Glutamatergic neuron (in vitro differentiated cells): ENCODE measurements at regions not wholly inside any gene's neighbourhood (a gene's known extent, or its start where the extent isn't known, plus 50 kb on each side); places are given as distances from the start of the nearest gene placed in this dataset.
A peak's percentile ranks its signal among the peaks of the same experiment; 100 is the strongest.

Experiments used
- DNase-seq: peaks from one replicate; pipeline ENCODE4 v3.0.0; 2022
- H3K27ac Mint-ChIP-seq: one replicate; pipeline ENCODE4 v1.8.0; 2020; ENCODE audit warnings: mild to moderate bottlenecking, mixed read lengths, inconsistent platforms; ENCODE audit not compliant: unreplicated experiment
- H3K27me3 Mint-ChIP-seq: one replicate; pipeline ENCODE4 v1.8.0; 2020; ENCODE audit warnings: mild to moderate bottlenecking, moderate library complexity, mixed read lengths, inconsistent platforms; ENCODE audit not compliant: unreplicated experiment
- H3K36me3 Mint-ChIP-seq: one replicate; pipeline ENCODE4 v1.8.0; 2020; ENCODE audit warnings: mild to moderate bottlenecking, mixed read lengths, inconsistent platforms; ENCODE audit not compliant: unreplicated experiment
- H3K4me1 Mint-ChIP-seq: one replicate; pipeline ENCODE4 v1.8.0; 2020; ENCODE audit warnings: mild to moderate bottlenecking, low read depth, mixed read lengths, inconsistent platforms; ENCODE audit not compliant: unreplicated experiment
- H3K4me3 Mint-ChIP-seq: one replicate; pipeline ENCODE4 v1.8.0; 2020; ENCODE audit warnings: mild to moderate bottlenecking, mixed read lengths, inconsistent platforms; ENCODE audit not compliant: unreplicated experiment
- H3K9me3 Mint-ChIP-seq: one replicate; pipeline ENCODE4 v1.8.0; 2020; ENCODE audit warnings: mild to moderate bottlenecking, moderate library complexity, mixed read lengths, inconsistent platforms; ENCODE audit not compliant: unreplicated experiment
- TF ChIP-seq, protein P1 (sequence below): fragments of 200-600 bp; sonication (generic); IDR thresholded peaks from one replicate; pipeline ENCODE4 v1.5.0; 2021; ENCODE audit not compliant: partially characterized antibody, unreplicated experiment

DNA sequence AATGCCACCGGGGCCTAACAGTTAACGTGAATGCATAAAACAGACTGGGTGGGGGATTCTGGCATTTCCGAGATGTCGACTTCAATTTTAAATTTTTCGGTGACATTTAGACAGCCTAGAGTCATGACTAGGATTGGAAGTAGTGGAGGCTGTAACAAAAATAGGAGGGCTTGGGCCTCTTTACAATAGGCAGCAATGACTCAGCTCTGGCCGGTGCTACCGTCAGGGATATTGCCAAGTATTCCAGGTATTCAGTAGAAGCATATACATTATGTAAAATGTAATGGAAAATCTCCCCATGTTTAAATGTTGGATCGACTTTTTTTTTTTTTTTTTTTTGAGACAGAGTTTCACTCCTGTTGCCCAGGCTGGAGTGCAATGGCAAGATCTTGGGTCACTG, 136.2 kb upstream of the STMND1 start:
- Mint-ChIP-seq H3K4me1 (peaks cover 8% of the 10 kb centered on the region), H3K27me3 (no peaks in the 10 kb centered on the region), H3K27ac (no peak overlapping the region), H3K9me3 (no peaks in the 10 kb centered on the region), H3K4me3 (no peak overlapping the region), H3K36me3 (no peaks in the 10 kb centered on the region)
- no peak for DNase-seq
- TF ChIP-seq, protein P1, sequence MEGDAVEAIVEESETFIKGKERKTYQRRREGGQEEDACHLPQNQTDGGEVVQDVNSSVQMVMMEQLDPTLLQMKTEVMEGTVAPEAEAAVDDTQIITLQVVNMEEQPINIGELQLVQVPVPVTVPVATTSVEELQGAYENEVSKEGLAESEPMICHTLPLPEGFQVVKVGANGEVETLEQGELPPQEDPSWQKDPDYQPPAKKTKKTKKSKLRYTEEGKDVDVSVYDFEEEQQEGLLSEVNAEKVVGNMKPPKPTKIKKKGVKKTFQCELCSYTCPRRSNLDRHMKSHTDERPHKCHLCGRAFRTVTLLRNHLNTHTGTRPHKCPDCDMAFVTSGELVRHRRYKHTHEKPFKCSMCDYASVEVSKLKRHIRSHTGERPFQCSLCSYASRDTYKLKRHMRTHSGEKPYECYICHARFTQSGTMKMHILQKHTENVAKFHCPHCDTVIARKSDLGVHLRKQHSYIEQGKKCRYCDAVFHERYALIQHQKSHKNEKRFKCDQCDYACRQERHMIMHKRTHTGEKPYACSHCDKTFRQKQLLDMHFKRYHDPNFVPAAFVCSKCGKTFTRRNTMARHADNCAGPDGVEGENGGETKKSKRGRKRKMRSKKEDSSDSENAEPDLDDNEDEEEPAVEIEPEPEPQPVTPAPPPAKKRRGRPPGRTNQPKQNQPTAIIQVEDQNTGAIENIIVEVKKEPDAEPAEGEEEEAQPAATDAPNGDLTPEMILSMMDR = no peak

DNA sequence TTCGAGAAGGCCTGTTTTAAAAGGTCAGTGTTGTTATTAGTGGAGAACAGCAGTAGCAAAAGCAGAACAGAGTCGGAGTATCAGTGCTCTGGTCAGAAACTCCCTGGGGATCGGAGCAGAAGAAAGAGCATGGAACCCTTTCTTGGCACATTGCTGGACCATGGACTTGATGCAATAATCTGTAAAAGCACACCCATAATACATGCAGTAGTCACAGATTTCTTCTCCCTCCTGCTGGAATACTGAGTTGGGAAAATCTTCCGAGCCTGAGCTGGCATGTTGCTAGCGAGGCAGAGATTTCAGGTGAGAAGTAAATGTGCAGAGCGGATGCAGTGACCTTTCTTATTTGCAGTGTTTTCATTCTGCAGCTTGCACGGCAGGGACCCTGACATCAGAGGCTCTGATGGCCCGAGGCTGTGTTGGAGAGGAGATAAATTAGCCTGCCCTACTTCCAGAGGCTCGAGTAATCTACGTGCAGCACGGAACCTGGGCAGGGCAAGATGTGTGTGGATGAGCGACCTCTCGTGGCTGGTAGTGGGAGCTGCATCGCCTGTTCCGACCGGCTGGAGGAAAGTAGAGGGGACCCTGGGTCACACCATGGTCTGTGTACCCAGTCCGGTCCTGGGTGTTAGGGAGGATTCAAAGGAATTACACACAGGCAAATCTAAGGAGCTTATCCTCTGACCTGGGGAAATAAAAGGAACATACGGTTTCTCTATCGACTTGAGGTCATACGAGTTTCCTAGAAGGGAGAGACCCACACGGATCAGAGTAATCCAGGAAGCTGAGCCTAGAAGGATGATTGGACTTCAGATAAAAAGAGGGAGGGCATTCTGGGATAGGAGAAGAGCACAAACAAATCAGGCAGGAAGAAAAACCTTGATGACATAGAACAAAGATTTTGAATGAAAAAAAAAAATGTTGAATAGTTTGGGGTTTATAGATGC, 137.0 kb upstream of the STMND1 start:
- H3K9me3 Mint-ChIP-seq = no peaks in the 10 kb centered on the region
- TF ChIP-seq, protein P1 = peak; percentile 90
- H3K27ac Mint-ChIP-seq = peak overlapping the region; percentile 4
- H3K27me3 Mint-ChIP-seq = no peaks in the 10 kb centered on the region
- H3K4me1 Mint-ChIP-seq = peaks cover 8% of the 10 kb centered on the region
- H3K36me3 Mint-ChIP-seq = no peaks in the 10 kb centered on the region
- peak; percentile 85 for DNase-seq
- no peak overlapping the region for H3K4me3 Mint-ChIP-seq

DNA sequence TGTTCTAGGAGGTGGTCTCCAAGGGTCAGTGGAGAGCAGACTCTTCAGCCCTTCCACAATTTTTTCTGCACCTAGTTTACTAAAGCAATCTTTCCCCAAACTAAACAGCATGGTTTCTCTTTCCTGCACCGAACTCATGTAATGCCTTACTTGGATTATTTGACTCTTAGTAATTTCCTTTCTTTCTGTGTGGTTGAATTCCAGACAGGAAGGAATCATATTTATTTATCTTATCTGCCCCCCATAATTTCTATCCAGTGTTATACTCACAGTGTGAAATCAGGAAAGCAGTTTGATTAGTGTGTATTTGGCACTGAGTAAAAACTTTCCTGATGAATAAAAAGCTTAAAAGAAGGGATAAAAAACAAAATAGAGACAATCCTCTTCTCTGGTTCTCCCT, 140.3 kb upstream of the STMND1 start:
- Mint-ChIP-seq H3K36me3 (no peaks in the 10 kb centered on the region), H3K4me3 (no peak overlapping the region), H3K27ac (no peak overlapping the region), H3K27me3 (no peaks in the 10 kb centered on the region), H3K4me1 (peaks cover 8% of the 10 kb centered on the region), H3K9me3 (no peaks in the 10 kb centered on the region)
- no peak for DNase-seq
- TF ChIP-seq, protein P1 = no peak

DNA sequence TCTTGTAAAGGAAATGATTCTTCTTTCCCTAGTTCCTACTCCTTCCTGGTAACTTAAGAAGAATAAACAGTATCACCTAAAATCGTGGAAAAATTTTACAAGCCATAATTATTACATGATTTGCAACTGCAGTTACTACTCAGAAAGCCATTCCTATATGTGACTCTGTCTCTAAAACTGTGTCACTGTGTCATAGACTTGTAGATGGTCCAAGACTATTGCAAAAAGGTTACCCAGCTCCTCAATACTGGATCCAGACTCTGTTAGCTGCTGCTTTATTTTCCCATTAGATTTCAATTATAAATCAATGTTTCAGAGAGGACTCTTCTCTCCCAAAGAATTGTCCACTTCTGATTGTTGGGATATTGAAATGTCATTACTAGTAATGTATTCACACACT, 142.1 kb upstream of the STMND1 start:
- Mint-ChIP-seq H3K27ac (no peak overlapping the region), H3K4me1 (peaks cover 5% of the 10 kb centered on the region), H3K9me3 (no peaks in the 10 kb centered on the region), H3K27me3 (no peaks in the 10 kb centered on the region), H3K4me3 (no peak overlapping the region), H3K36me3 (no peaks in the 10 kb centered on the region)
- TF ChIP-seq, protein P1 = no peak
- DNase-seq = no peak

DNA sequence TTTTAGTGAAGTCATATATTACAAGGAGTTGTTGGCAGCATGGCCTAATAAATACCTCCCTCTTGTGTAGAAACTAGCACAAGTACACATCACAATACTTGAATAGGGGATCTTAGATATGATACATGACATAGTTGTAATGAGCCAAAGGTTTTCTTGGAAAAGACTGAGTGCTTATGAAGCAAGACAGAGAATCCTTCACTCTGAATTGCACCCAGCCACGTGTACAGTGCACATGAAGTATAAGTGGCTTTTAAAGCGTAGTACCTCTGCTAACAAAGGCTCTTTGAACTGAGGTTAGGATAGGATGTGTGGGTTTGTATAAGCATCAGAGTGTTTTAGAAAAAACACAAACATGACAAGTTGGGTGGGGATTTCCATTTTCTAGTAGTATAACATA, 145.5 kb upstream of the STMND1 start:
- no peak for DNase-seq
- H3K27me3 Mint-ChIP-seq = no peaks in the 10 kb centered on the region
- H3K4me1 Mint-ChIP-seq = no peaks in the 10 kb centered on the region
- H3K27ac Mint-ChIP-seq = no peak overlapping the region
- TF ChIP-seq, protein P1 = no peak
- H3K4me3 Mint-ChIP-seq = no peak overlapping the region
- H3K36me3 Mint-ChIP-seq = no peaks in the 10 kb centered on the region
- no peaks in the 10 kb centered on the region for H3K9me3 Mint-ChIP-seq
